Medulla oblongata (tissue), 1 donor: ENCODE measurements at regions not wholly inside any gene's neighbourhood (a gene's known extent, or its start where the extent isn't known, plus 50 kb on each side); places are given as distances from the start of the nearest gene placed in this dataset.
A peak's percentile ranks its signal among the peaks of the same experiment; 100 is the strongest.
"Not testable (repeated sequence)": the region's sequence is repeated elsewhere in the genome, so short reads cannot be mapped to it uniquely, and the experiment has no call there.

Source experiments
- DNase-seq: peaks from one replicate; pipeline ENCODE4 v3.0.0-alpha.2; 2015; ENCODE audit errors: extremely low spot score

GRCh38 chr7:115649429-115649828, 381.1 kb downstream of the TFEC start:
- no peak for DNase-seq

GRCh38 chr7:115647712-115648111, 382.9 kb downstream of the TFEC start:
- DNase-seq, result no peak

- no peak for DNase-seq
These were observed 388.4 kb downstream of the TFEC start for GRCh38 chr7:115642194-115642593.

GRCh38 chr7:115638853-115639252, 391.7 kb downstream of the TFEC start:
- DNase-seq, result no peak

GRCh38 chr7:115637128-115637527, 393.4 kb downstream of the TFEC start:
- no peak for DNase-seq

- no peak for DNase-seq
These were observed 394.7 kb downstream of the TFEC start for GRCh38 chr7:115635876-115636275.

- DNase-seq, result no peak
These were observed 395.2 kb downstream of the TFEC start for GRCh38 chr7:115635376-115635775.

GRCh38 chr7:115634633-115635032, 395.9 kb downstream of the TFEC start:
- DNase-seq, result no peak

GRCh38 chr7:115632636-115633035, 397.9 kb downstream of the TFEC start:
- no peak for DNase-seq

- no peak for DNase-seq
These were observed 398.8 kb downstream of the TFEC start for GRCh38 chr7:115631782-115632181.

GRCh38 chr7:115630049-115630448, 400.5 kb downstream of the TFEC start:
- DNase-seq, result no peak

- no peak for DNase-seq
These were observed 411.9 kb downstream of the TFEC start for GRCh38 chr7:115618676-115619075.

- DNase-seq, result no peak
These were observed 416.7 kb downstream of the TFEC start for GRCh38 chr7:115613836-115614235.

GRCh38 chr7:115603416-115603815, 427.1 kb downstream of the TFEC start:
- no peak for DNase-seq

- no peak for DNase-seq
These were observed 430.4 kb downstream of the TFEC start for GRCh38 chr7:115600207-115600606.

GRCh38 chr7:115599184-115599583, 431.4 kb downstream of the TFEC start:
- not testable (repeated sequence) for DNase-seq

GRCh38 chr7:115597220-115597619, 433.3 kb downstream of the TFEC start:
- DNase-seq, result not testable (repeated sequence)

GRCh38 chr7:115593111-115593510, 437.5 kb downstream of the TFEC start:
- DNase-seq, result no peak

- DNase-seq, result no peak
These were observed 445.4 kb downstream of the TFEC start for GRCh38 chr7:115585015-115585718.

- DNase-seq, result no peak
These were observed 447.6 kb downstream of the TFEC start for GRCh38 chr7:115582956-115583355.

- DNase-seq, result no peak
These were observed 452.0 kb downstream of the TFEC start for GRCh38 chr7:115578576-115578975.

GRCh38 chr7:115574681-115575291, 455.8 kb downstream of the TFEC start:
- no peak for DNase-seq

GRCh38 chr7:115572111-115572510, 458.5 kb downstream of the TFEC start:
- DNase-seq, result peak; percentile 30
